Progenitor cell of endocrine pancreas (in vitro differentiated cells): ENCODE measurements at regions not wholly inside any gene's neighbourhood (a gene's known extent, or its start where the extent isn't known, plus 50 kb on each side); places are given as distances from the start of the nearest gene placed in this dataset.

Source experiments
- DNase-seq: peaks from one replicate; pipeline ENCODE4 v3.0.0; 2021; ENCODE audit warnings: low spot score; ENCODE audit not compliant: unreplicated experiment
- H3K27ac Mint-ChIP-seq: 2 replicates; pipeline ENCODE4 v1.8.0; 2021; ENCODE audit warnings: mild to moderate bottlenecking, moderate library complexity, mixed read lengths
- H3K27me3 Mint-ChIP-seq: 2 replicates; pipeline ENCODE4 v1.8.0; 2021; ENCODE audit warnings: mixed read lengths
- H3K36me3 Mint-ChIP-seq: 2 replicates; pipeline ENCODE4 v1.8.0; 2022; ENCODE audit warnings: mixed read lengths; ENCODE audit not compliant: insufficient read depth
- H3K4me1 Mint-ChIP-seq: 2 replicates; pipeline ENCODE4 v1.8.0; 2021; ENCODE audit warnings: low read depth, mixed read lengths
- H3K4me3 Mint-ChIP-seq: 2 replicates; pipeline ENCODE4 v1.8.0; 2021; ENCODE audit warnings: low read depth, mild to moderate bottlenecking, moderate library complexity, mixed read lengths
- H3K9me3 Mint-ChIP-seq: 2 replicates; pipeline ENCODE4 v1.8.0; 2021; ENCODE audit warnings: low read depth, mixed read lengths
- TF ChIP-seq, protein P1 (sequence below): fragments of 200-600 bp; sonication (generic); IDR thresholded peaks from one replicate; pipeline ENCODE4 v1.5.0; 2021; ENCODE audit warnings: antibody characterized with exemption, mild to moderate bottlenecking; ENCODE audit not compliant: unreplicated experiment

DNA sequence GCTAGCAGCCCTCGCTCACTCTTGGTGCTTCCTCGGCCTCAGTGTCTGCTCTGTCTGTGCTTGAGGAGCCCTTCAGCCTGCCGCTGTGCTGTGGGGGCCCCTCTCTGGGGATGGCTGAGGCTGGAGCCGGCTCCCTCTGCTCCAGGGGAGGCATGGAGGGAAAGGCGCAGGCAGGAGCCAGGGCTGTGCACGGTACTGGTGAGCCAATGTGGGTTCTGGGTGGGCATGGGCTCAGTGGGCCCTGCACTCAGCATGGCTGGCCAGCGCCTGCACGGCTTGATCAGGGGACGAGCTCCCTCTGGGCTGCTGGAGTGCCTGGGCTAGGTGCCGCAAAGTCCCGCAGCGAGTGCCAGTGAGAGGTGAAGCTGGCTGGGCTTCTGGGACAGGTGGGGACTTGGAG lies 260.0 kb downstream of the SI start:
- H3K4me3 Mint-ChIP-seq: no peak overlapping the region
- TF ChIP-seq, protein P1, sequence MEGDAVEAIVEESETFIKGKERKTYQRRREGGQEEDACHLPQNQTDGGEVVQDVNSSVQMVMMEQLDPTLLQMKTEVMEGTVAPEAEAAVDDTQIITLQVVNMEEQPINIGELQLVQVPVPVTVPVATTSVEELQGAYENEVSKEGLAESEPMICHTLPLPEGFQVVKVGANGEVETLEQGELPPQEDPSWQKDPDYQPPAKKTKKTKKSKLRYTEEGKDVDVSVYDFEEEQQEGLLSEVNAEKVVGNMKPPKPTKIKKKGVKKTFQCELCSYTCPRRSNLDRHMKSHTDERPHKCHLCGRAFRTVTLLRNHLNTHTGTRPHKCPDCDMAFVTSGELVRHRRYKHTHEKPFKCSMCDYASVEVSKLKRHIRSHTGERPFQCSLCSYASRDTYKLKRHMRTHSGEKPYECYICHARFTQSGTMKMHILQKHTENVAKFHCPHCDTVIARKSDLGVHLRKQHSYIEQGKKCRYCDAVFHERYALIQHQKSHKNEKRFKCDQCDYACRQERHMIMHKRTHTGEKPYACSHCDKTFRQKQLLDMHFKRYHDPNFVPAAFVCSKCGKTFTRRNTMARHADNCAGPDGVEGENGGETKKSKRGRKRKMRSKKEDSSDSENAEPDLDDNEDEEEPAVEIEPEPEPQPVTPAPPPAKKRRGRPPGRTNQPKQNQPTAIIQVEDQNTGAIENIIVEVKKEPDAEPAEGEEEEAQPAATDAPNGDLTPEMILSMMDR: no peak
- H3K27me3 Mint-ChIP-seq: no peaks in the 10 kb centered on the region
- H3K9me3 Mint-ChIP-seq: peaks cover 4% of the 10 kb centered on the region
- no peaks in the 10 kb centered on the region for H3K4me1 Mint-ChIP-seq
- H3K36me3 Mint-ChIP-seq: no peaks in the 10 kb centered on the region
- H3K27ac Mint-ChIP-seq: no peak overlapping the region
- no peak for DNase-seq

DNA sequence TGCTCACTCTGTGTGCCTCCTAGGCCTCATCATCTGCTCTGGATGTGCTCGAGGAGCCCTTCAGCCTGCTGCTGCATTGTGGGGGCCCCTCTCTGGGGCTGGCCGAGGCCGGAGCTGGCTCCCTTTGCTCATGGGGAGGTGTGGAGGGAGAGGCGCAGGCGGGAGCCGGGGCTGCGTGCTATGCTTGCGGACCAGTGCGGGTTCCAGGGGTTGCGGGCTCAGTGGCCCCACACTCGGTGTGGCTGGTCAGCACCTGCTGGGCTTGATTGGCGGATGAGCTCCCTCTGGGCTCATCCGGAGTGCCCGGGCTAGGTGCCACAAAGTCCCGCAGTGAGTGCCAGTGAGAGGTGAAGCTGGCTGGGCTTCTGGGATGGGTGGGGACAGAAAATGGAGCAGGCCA lies 264.2 kb downstream of the SI start:
- H3K27ac Mint-ChIP-seq: no peak overlapping the region
- peaks cover 4% of the 10 kb centered on the region for H3K9me3 Mint-ChIP-seq
- H3K4me3 Mint-ChIP-seq: no peak overlapping the region
- no peak for DNase-seq
- no peaks in the 10 kb centered on the region for H3K36me3 Mint-ChIP-seq
- no peaks in the 10 kb centered on the region for H3K27me3 Mint-ChIP-seq
- H3K4me1 Mint-ChIP-seq: peaks cover 1% of the 10 kb centered on the region
- TF ChIP-seq, protein P1: no peak

DNA sequence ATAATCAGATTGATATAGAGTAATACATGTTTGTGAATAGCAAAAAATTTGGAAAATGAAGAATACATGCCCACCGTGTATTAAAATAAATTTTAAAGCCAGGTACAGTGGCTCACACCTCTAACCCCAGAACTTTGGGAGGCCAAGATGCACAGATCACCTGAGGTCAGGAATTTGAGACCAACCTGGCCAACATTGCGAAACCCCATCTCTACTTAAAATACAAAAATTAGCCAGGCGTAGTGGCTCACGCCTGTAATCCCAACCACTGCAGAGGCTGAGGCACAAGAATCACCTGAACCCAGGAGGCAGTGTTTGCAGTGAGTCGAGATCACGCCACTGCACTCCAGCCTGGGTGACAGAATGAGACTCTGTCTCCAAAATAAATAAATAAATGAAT lies 266.3 kb downstream of the SI start:
- no peaks in the 10 kb centered on the region for H3K9me3 Mint-ChIP-seq
- TF ChIP-seq, protein P1: no peak
- no peak overlapping the region for H3K4me3 Mint-ChIP-seq
- DNase-seq: no peak
- no peaks in the 10 kb centered on the region for H3K27me3 Mint-ChIP-seq
- no peaks in the 10 kb centered on the region for H3K36me3 Mint-ChIP-seq
- H3K27ac Mint-ChIP-seq: no peak overlapping the region
- H3K4me1 Mint-ChIP-seq: peaks cover 1% of the 10 kb centered on the region

GRCh38 chr3:164806188-164806587 lies 272.1 kb downstream of the SI start:
- no peak overlapping the region for H3K4me3 Mint-ChIP-seq
- peaks cover 3% of the 10 kb centered on the region for H3K9me3 Mint-ChIP-seq
- H3K36me3 Mint-ChIP-seq: no peaks in the 10 kb centered on the region
- no peak overlapping the region for H3K27ac Mint-ChIP-seq
- TF ChIP-seq, protein P1: no peak
- H3K27me3 Mint-ChIP-seq: no peaks in the 10 kb centered on the region
- no peaks in the 10 kb centered on the region for H3K4me1 Mint-ChIP-seq
- no peak for DNase-seq

GRCh38 chr3:164794099-164794498 lies 284.2 kb downstream of the SI start:
- no peak for DNase-seq
- H3K4me1 Mint-ChIP-seq: no peaks in the 10 kb centered on the region
- H3K27ac Mint-ChIP-seq: no peak overlapping the region
- no peaks in the 10 kb centered on the region for H3K9me3 Mint-ChIP-seq
- no peak overlapping the region for H3K4me3 Mint-ChIP-seq
- H3K36me3 Mint-ChIP-seq: no peaks in the 10 kb centered on the region
- no peaks in the 10 kb centered on the region for H3K27me3 Mint-ChIP-seq
- TF ChIP-seq, protein P1: no peak
